ENCODE measurements at regions not wholly inside any gene's neighbourhood (a gene's known extent, or its start where the extent isn't known, plus 50 kb on each side); places are given as distances from the start of the nearest gene placed in this dataset.
"Not testable (repeated sequence)": the region's sequence is repeated elsewhere in the genome, so short reads cannot be mapped to it uniquely, and the experiment has no call there.

DNA sequence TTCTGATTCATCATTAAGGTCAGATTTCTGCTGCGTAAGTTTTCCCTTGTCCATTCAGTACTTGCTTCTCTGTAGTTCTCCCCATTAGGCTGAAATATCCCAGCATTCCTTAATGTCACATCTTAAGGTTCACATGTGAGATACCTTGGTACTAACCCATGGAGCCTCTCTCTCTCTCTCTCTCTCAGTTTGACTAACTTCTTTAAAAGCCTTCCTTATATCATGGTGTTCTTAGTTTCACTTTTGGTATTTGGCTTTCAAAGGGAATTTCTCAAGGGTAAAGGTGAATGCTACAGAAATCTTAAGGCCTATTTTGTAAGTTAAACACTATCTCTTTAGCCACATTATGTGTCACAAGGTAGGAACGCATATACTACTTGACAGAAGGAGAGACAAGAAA is 427.3 kb upstream of the ZNF717 start:
- DNase-seq: no peak

DNA sequence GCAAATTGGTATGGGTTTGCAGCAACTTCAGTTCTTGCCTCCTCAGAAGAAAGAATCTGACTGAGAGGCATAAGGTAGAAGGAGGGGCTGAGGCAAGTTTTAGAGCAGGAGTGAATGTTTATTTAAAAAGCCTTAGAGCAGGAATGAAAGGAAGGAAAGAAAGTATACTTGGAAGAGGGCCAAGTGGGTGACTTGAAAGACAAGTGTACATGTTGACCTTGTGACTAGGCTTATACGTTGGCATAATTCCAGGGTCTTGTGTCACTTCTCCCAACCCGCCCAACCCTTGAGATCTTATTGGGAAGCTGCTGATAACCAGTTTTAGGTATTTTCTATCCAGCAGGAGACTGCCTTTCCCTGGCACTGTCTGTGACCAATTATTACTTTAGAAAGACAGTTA is 436.9 kb upstream of the ZNF717 start:
- DNase-seq: no peak

DNA sequence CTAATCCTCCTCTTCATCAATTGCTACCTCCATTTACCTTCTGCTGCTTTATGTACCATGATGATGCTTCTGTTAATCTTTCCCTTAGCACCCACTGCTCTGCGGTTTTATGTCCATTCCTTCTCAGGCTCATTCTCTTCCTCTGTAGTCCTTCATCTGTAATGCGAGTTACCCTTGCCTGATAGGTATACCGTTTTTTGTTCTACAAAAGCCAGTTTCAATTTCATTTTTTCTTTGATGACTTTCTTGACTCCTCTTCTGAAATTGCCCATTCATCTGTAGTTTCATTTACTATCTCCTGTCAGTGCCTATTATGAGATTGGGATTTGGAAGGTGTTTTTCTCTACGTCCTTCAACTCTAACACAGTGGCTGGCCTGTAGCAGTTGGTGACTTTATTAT is 445.9 kb upstream of the ZNF717 start:
- no peak for DNase-seq

DNA sequence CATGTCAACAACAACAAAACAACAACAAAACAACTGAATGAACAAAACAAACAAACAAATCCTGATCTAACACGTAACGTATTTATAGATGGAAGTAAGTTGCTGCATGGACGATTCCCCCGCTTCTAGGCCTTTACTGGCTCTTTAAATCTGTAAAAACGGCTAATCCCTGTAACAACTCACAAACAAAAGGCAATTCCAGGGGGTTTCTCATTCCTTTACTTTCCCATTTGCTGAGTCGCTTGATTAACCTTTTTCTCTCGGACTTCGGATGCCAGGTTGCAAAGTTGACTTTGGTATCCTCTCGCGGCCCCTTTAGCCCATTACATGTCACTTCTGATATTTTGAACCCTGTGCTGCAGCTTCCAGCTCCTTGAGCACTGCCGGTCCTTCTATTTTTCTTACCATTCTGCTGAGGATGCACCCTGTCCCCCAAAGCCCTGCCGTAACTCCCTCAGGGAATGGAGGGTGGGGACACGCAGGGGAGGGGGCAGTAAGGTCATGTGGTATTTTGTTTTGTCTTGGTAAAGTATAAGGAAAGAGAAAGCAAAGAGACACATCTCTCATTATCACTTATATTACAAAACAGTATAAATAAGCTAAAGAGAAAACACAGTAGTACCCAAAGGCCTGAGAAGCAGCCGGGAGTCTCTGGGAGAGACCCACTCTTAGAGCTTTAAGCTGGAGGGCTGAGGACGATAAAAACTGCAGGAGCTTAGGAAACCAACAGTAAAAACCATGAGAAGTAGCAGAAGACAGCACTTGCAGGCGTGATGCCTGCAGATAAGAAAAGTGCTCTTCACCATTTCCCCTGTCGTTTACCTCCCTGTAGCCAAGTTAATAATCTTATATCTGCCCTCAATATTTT is 457.8 kb upstream of the ZNF717 start:
- DNase-seq: no peak

DNA sequence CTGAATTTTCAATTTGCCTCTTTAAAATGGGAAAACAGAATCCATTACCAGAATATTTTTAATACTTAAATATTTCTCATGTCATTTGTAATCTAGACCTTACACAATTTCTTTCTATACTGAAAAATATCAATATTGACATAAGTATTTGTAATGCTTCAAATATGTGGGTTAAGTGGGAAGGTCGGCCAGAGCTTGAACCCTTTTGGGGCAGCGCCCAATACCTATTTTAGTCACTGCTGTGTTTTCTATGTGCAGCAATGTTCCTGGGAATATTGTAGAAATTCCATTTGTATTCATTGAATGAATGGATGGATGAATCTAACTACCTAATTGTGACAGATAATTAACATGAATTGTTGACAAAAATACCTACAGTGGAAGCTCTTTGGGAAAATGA is 459.7 kb upstream of the ZNF717 start:
- DNase-seq: no peak

DNA sequence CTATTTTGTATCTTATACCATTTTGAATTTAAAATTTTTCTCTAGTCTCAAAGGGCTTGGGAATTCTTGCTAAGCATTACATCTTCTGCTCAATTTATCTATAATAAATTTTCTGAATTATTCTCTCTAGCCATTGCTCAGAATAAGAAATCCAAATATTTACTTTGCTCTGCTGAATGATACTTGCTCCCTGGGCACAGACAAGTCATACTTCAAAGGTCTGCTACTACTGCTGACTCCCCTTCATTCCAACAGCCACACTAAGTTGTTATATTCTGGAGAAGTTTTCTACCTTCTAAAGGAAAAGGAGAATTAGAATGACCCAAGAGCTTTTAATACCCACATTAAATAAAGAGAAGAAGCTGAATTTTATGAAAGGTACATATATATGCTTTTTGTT is 460.3 kb upstream of the ZNF717 start:
- DNase-seq: no peak

DNA sequence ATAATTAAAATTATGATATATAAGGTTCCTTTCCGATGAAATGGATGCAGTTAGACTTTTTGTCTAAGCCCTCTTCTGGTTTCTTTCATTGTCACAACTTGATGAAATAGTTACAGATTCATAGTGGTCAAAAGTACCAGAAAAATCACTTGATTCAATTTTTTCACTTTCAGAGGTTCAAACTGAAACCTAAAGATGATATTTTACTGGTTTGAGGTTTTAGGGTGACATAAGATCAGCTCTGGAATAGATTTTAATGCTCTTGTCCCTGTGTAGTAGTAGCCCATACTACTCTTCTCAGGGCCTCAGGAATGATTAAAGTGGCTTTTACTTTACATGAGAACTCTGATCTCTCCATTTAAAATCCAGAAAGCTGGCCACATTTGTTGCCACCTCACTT is 479.1 kb upstream of the ZNF717 start:
- no peak for DNase-seq

DNA sequence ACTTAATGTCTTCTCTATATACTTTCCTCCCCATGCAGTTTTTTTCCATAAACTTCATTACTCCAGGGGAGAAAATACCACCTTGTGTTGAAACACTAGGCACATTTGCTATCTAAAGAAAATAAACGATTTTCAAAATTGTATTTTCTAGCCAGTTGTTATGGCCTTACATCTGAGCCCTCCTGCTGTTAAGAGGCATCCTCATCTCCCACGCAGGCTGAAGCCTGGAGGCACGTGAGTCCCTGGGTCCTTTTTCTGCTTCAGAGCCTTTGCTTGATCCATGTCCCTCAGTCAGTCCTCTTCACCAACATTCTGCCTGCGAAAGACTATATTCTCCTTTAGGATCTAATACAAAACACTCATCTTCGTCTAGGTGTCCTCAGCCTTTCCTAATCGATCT is 479.6 kb upstream of the ZNF717 start:
- DNase-seq: no peak

DNA sequence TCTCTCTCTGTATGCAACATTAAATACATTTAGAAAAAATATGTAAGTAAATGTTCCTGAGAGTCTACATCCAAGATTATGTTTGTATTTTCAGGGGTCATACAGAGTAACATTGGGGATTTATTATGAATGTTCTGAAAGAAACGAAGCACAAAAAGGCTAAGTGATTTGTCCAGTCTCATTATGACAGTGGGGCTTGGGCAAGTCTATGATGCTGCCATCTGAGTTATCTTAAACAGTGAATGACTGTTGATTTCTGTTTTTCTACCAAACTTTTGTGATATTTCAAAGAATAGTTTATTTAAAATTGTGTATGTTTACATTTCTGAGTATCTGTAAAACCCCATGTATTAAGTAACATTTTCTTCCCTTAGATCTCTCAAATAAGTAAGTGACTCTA is 481.2 kb upstream of the ZNF717 start:
- DNase-seq: no peak

DNA sequence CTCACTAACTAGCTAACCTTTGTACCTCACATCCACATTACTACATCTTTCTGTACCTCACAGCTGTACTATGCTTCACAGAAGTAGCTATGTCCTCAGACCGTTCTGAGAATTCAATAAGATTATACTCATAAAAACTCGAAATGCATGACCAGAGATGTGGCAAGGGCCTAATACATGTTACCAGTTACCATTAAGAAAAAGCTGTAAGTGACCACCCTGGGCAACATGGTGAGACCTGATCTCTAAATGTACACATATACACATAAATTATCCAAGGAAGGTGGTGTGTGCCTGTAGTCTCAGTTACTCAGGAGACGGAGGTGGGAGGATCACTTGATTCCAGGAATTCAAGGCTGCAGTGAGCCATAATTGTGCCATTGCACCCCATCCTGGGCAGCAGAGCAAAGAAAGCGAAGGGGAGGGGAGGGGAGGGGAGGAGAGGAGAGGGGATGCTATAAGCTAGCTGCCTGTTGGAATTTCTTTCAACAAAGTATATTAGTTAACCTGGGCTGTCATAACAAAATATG is 482.6 kb upstream of the ZNF717 start:
- no peak for DNase-seq

DNA sequence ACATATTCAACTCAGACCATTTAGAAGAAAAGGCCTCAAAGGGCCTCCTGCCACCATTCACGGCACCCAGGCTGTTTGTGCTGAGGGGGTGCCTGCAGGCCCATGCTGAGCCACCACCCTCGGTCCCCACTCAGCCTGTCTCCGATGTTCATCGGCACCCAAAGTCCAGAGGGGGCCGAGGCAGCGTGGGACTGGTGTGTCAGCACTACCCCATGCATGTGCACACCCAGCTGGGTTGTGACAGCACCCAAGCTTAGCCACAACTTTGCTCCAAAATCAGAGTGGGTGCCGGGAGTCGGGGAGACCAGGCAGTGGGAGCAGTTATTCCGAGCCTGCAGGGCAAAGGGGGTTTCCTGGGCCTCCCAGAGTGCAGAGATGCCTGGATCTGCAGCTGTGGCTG is 508.5 kb upstream of the ZNF717 start:
- DNase-seq: no peak

DNA sequence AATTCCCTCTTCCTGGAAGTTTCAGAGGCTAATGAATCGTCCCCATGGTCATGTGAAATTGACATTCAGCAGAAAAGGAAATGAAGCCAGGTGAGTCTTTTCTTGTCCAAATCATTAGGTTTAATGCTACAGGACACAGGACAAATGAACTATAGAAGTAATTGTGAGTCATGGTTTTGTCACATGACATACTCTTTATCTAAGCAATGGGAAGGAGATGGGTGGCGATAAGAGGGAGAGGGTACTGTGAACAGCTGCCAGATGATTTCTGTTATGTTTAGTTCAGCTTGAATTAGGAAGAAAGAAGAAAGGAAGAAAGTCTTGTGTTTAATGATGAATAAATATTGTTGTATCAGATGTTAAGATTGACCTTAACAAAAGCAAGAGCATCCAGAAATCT is 515.4 kb upstream of the ZNF717 start:
- DNase-seq: no peak

DNA sequence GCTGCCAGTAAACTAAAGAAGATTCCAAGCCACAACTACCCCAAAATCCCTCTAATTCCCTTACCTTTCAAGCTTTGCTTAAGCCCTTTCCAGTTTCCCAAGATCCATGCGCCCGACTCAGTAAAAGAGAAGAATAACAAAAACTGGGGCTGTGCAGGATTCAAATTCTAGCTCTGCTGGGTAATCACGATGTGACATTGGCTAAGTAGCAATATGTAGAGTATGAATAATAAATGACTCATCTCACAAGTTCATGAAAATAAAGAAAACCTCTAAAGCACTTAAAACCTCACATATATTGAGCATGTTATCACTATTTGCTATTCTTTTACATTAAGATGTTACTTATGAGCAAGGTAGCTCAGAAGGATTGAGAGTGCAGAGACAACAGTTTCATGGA is 522.2 kb upstream of the ZNF717 start:
- DNase-seq: no peak

DNA sequence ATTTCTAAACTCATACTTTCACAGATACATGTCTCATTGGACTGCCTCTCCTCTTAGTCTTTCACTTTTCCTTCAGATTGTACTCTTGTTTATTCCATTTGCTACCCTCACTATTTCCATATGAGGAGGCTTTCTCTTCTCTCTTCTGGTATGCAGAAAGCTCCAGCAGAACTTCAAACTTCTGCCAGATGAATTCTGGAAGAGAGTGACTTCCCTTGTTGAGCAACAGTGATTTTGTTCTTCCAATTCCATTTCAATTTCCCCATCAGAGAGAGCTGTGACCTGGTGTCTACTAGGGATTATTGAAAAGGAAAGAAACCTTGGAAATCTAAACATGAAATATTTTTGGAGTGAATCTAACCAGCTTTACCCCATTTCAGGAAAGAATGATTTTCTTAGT is 523.2 kb upstream of the ZNF717 start:
- no peak for DNase-seq

DNA sequence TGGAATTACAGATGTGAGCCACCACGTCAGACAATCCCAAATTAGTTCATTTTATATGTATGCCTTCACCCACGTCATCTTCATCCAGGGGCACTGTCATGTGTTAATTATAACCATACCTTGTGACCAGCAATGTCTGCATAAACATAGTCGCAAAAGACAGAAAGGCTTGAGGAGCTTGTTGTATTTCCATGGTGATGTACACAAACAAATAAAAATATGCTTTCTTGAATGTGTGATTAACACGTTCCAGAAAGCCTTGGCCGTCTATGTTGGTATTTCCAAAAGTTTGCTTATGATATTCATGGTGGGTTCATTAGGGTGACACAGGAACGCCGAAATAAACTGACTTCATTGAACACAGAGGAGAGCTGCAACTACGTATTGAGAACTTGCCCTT is 524.7 kb upstream of the ZNF717 start:
- DNase-seq: no peak

DNA sequence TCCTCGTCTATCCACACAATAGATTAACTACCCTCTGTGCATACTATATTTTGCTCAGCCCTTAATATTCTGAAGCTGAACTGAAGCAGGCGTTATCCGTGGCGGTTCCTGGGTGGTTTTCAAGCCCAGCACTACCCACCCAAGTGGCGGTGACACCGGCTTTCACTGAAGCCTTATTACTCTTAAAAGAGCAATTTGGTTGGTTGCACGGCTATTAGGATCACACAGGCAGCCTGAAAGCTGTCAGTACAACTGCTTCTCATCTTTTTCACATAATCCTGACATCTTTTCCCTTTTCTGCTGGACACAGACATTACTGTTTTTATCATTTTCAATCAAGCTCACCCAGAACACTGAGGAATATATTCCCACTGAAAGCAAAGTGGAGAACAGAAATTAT is 525.3 kb upstream of the ZNF717 start:
- no peak for DNase-seq

DNA sequence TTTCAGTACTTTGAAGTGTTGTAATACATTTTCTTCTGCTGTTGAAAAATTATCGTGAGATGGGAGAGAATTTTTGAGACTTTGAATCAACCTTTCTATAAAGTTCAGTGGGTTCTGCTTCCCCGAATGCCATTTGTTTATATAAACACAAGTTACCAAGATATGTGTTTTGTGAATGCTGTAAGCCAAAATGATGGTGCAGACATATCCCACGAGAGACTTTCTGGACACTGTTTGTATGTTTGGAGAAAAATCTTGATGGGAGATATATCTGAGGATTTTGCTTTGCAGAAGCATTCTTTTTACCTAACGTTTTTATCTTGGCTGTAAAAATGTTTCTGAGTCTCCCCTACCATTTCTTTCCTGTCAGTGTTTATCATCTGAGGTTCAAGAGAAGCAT is 526.6 kb upstream of the ZNF717 start:
- no peak for DNase-seq

DNA sequence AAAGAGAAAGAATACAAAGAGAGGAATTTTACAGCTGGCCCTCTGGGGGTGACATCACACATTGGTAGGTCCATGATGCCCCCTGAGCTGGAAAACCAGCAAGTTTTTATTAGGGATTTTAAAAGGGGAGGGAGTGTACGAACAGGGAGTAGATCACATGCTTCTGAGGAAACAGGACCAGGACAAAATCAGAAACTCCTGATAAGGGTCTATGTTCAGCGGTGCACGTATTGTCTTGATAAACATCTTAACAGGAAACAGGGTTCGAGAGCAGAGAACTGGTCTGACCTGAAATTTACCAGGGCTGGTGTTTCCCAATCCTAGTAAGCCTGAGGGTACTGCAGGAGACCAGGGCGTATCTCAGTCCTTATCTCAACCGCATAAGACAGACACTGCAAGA is 530.6 kb upstream of the ZNF717 start:
- not testable (repeated sequence) for DNase-seq

DNA sequence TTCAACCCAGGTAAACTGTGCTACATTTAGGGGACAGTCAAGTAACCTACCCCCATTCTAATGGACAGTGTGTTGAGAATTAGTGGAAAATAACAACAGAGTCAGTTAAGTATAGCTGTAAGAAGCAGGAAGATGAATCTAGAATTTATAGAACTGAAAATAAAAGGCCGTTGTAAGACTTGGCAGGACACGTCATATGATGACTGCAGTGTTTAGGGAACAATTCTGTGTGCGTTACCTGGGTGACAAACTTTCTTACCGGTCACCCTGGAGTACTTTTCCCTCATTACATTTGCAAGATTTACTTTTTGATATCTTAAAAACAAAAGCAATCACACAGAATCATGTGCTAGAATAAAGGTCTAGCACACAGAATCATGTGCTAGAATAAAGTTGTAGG is 536.3 kb upstream of the ZNF717 start:
- no peak for DNase-seq

DNA sequence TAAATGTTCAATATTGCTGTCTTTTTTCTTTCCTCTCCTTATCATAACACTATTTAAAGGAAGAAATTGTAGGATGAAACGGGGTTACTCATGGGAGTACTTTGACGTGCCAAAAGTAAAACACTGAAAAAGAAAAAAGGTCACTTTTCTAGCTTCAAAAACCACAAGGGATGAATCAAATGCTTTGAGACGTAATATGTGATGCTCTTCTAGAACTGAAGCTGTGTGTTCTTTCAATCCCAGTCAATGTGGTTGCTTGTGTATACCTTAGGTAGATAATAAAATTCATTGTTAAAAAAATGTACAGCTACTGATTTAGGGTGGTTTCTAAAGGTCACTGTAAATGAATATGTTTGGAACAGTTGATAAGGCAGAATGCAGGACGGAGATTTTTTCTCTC is 538.8 kb upstream of the ZNF717 start:
- no peak for DNase-seq

DNA sequence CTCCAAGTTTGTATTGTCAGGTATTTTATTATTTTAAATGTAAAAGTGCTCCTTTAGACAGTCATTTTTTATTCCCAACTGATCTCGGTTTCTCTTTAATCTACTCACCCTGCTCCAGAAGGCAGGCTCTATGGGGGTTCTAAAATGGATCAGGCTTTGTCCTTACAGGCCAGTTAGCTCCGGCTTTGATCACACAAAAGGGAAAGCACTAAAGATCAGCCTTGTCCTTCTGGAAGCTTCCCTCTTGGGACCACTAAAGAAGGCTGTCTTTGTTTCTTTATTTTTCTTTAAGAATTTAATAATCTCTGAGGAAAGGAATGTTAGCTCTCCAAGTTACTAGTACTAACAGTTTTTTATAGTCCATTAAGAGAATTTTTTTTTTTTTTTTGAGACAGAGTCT is 560.5 kb upstream of the ZNF717 start:
- no peak for DNase-seq

DNA sequence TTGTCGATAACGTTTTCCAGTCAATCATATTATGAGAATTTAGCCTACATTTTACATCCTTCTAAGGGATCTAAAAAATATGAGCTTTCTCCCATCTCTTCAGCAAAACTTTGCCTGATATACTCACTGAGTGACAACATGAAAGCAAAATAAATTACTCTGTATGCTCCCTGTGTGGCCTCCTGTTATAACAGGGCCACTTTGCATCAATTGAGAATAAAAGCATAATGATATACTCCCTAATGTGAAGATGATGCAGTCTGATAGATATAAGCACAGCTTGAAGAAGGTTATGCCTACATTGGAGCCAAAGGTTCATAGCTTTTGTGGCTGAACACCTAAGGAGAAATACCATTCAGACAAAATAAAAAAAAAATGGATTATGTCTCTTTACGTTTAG is 561.3 kb upstream of the ZNF717 start:
- no peak for DNase-seq

DNA sequence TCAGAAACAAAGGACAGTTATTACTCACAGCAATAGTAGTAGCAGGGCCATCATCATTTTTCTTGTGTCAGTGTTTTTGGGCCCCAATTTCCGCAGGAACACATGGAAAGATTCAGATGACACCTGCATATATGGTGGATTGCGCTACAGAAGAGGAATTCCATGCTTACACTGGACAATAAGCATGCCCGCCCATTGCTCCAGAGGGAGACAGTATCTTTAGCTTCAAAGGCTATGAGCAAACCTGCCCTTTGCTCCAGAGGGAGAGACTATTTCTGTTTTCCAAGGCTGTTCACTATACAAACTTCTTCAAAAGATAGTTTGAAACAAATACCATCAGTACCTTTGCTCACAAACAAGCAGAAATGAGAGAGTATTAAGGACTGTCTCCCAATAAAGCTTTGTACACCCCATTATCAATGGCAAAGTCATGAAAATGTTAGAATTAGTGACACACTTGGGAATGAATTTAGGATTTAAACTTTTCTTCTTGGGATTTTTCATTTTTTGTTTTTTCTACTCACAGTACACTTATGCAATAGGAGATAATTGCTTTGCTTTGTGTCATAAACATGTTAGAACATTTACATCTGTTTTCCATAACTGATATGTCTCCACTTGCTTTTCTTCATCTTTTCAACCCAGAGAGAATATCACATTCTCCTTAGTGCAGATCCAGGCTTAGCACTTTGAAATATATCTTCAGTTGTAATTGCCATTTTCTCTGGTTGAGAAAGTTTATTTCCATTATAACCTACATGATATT is 564.5 kb upstream of the ZNF717 start:
- DNase-seq: no peak

DNA sequence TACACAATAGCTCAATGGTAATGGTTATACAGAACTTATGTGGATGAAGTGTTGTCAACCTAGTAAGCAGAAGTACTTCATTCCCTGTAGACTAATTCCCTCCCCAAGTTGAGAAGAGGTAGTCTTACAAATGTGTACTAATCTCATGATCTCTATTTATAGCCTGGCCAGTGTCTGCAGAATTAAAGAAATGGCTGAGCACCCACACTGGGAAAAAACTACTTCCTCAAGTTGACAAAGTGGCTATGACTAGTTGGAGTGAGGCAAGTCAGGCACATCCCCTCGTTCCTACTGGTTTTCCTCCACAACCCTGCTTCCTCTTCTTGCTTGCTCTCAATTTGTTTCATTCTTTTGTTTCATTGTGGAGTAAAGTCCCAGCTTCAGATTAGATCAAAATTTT is 566.7 kb upstream of the ZNF717 start:
- no peak for DNase-seq

All from NCI-H1436 (cell line).